A172 (cell line): ENCODE measurements at regions not wholly inside any gene's neighbourhood (a gene's known extent, or its start where the extent isn't known, plus 50 kb on each side); places are given as distances from the start of the nearest gene placed in this dataset.

Experiments used
- DNase-seq: peaks from one replicate; pipeline ENCODE4 v3.0.0-alpha.2; 2015; ENCODE audit warnings: low spot score

DNA sequence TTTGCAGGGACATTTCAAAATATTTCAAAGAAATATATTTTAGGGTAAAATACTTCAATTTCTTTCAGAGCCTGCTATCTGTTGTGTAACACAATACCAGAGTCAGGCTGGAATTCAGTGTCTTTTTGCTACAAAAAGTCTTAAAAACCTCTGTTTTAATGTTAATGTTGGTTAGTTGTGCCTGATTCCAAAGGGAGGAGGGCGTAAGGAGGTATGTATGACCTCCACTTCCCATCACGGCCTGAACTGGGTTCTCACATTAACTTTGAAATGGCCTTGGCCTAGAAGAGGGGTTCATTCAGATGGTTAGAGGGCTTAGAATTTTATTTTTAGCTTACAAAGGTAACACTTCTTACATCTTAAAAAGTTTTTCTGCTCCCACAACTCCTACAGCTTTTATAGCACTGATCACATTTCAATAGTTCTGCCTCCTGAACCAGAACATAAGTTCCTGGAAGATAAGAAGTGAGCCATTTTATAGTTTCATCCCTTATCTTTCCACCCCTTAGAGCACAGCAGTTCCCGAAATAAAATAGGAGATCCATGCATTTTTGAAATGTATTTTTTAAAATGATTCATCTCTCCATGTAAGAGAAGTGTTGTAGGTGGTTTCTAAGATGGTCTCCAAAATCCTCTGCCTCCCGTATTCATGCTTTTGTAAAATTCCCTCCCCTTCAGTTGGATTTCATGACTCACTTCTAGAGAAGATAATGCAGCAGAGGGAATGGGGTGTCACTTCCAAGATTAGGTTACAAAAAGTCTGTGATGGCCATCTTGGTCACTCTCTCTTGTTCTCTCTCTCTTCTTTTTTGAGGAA lies 543.1 kb upstream of the NECTIN3 start:
- no peak for DNase-seq

DNA sequence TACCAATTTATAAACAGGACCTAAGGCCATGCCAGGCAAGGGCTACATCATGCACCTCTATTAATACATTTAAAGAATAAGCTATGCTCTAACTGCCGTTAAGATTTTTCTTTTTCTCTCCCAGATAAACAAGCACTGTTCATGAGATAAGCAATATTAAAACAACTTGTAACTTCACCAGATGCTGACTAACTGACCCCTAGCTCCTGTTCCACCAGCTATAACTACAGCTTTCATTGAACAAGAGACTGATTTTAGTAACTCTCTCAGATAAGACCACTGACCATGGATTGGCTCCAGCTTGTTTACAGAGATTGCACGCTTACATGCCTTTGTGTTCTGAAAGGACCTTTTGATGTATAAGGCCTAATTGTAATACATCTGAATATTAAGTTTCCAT lies 540.7 kb upstream of the NECTIN3 start:
- DNase-seq, result no peak

GRCh38 chr3:110533089-110533488 lies 538.5 kb upstream of the NECTIN3 start:
- no peak for DNase-seq

DNA sequence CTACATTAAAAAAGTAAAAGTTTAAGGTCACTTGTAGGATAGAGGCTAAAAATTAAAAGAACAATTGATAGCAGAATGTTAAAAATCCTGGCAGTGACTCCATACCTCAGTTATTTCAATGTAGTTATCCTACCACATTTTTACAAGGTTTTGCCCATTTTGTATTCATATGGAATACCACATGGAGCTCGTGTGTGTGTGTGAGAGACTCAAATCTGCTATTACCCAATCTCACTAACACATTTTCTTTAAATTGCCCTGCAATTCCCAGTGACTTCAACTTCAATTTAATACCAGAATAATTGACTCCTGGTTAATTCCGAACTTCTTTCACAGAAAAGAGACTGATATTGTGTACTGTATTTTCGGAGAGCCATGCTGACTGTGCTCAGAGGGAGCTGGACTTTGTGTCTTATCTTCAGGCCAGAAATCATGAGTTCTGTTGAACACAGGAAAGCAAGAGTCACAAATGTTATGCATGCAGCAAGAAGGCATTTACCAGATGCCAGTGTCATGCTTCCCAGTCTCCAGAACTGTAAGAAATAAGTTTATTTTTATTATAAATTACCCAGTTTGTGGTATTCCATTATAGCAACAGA lies 529.0 kb upstream of the NECTIN3 start:
- DNase-seq, result no peak

GRCh38 chr3:110544730-110545129 lies 526.9 kb upstream of the NECTIN3 start:
- DNase-seq, result no peak

- DNase-seq, result no peak
Observed at GRCh38 chr3:110550511-110550910, 521.1 kb upstream of the NECTIN3 start.

GRCh38 chr3:110562621-110563020 lies 509.0 kb upstream of the NECTIN3 start:
- DNase-seq, result peak; percentile 30

- no peak for DNase-seq
Observed at GRCh38 chr3:110564674-110565073, 506.9 kb upstream of the NECTIN3 start.

DNA sequence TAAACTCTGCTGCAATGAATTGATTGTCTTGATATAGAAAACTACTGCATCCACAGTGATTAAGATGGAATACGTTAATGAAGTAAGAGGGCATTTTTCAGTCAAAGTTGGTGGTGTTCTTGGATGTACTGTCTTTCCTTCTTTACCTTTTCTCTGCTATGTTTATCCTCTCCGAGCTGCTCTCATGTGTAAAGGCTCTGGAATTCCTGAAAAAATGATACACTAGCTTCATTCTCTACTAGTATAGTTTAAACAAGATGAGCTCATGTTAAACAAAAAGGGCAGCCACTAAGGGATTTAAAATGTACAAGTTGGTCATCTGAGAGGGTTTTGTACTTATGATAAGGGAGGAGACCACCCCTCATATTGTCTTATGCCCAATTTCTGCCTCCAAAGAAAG lies 504.6 kb upstream of the NECTIN3 start:
- DNase-seq, result no peak

DNA sequence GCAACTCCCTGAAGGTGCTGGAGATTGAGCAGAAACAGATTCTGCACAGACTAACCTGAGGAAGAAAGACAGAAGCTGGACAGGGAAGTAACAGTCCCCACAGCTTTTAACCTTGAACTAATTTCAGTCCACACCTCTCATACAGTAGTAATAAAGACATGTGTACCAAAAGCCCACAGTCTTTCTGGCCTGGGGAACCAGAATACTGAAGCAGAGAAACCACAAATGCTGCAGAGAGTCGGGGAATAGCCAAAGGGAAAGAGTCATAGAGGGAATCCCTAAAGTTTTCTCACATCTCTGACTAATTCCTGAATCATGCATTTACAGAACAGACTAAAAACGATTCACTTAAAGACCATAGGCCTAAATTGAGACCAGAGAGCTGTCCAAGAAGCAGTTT lies 503.4 kb upstream of the NECTIN3 start:
- DNase-seq, result peak; percentile 89

DNA sequence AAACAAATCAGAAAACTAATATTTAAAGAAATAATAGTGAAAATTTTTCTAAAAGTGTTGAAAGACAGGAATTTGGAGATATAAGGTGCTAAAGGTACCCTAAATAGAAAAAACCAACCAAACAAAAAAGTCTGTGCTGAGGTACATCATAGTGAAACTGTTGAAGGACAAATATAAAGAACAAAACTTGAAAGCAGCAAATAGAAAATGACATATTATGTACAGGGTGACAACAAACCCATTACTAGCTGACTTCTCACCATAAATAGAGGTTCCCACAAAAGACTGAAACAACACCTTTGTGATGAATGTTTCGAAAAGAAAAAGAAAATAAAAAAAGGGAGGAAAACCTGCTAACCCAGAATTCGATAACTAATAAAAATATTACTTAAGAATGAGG lies 502.5 kb upstream of the NECTIN3 start:
- DNase-seq, result no peak

DNA sequence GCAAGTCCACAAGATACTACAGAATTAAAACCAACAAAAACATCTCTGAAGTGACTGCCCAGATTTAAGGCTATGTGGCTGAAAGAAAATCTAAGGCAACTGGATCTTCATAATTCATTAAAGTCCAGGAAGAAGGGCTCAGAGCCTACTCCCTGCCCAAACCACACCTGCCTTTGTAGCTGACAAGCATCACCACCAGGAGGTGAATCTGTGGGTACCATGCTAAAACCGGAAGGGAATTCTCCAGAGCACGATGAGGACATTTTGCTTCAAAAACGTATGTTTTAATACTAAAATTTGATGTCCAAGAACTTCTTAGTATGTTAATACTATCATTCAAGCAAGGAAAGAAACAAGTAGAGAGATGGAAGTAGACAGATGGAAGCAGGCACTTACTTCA lies 495.9 kb upstream of the NECTIN3 start:
- peak; percentile 12 for DNase-seq

GRCh38 chr3:110576960-110577359 lies 494.7 kb upstream of the NECTIN3 start:
- DNase-seq, result peak; percentile 96

GRCh38 chr3:110577854-110578253 lies 493.8 kb upstream of the NECTIN3 start:
- peak; percentile 5 for DNase-seq

DNA sequence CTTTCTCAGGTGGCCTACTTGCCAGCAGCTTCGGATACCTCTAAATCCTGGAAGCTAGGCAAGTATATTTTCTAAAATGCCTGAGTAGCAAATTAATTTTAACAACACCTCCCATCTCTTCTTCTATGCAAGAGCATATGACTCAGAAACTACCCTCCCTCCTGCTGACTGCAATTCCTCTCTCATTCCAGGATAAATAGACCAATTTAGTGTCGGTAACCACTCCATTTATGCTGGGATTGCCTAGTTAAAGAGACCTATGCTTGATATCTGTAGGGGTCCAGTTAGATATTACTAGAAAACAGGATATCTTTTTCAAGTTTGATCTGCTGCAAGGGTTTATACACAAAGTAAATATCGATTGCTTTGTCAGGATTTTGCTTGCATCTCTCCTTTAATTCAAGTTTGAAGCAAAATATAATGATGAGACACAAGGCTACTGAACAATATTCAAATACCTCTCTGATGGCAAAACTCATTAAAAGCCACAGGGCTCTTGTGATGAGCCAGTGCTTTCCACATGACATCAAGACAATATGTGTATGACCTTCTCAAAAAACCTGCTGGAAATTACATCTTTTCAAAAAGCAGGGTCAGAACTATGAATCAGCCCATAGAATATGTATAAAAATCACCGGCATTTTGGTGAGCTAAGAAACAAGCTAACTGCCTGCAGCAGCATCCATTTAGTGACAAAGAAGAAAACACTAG lies 491.6 kb upstream of the NECTIN3 start:
- peak; percentile 65 for DNase-seq

DNA sequence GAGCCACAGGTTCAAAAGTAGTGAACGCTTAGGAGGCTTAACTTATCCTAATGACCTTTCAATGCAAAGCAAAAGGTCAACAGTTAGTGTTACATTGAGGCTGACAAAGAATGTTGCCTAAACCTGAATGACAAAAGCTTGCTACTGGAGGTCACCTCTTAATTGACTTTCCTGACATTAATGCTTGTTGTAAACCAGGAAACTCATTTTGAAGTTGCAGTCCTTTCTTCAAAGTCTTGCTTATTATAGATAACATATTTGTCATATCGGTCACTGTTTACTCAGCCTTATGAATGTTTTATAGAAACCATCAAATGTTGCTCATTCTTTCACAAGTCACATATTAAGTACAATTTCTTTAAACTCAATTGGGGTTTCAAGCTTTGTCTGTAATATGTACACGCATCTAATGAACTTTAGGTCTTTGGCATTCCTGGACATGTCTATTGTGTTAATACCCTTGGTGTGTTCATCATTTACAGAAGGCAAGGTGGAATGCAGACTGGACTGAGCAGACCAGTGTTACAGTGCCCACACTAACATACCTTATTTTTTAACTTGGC lies 488.2 kb upstream of the NECTIN3 start:
- no peak for DNase-seq

GRCh38 chr3:110588906-110589305 lies 482.7 kb upstream of the NECTIN3 start:
- DNase-seq, result no peak

GRCh38 chr3:110589341-110589740 lies 482.3 kb upstream of the NECTIN3 start:
- no peak for DNase-seq

- no peak for DNase-seq
Observed at GRCh38 chr3:110593749-110594148, 477.9 kb upstream of the NECTIN3 start.

GRCh38 chr3:110598847-110599490 lies 472.6 kb upstream of the NECTIN3 start:
- no peak for DNase-seq

GRCh38 chr3:110608566-110608965 lies 463.1 kb upstream of the NECTIN3 start:
- peak; percentile 18 for DNase-seq

DNA sequence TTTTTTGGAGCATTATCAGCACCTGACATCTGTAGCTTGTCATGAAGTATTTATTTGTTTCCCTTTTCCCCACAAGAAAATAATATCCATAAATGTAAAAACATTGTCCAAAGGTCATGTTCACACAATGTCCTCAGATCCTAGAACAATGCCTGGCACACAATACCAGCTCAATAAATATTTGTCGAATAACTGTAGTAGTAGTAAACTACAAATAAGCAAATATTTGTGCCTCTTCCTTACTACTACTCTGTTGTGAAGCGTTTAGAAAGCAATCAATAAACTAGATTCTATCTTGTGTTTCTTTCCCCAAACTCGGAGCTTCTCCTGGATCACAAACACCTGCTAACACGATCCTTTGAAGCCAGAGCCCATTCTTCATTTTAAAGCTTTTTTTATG lies 459.6 kb upstream of the NECTIN3 start:
- DNase-seq, result no peak
